ENCODE measurements at regions not wholly inside any gene's neighbourhood (a gene's known extent, or its start where the extent isn't known, plus 50 kb on each side); places are given as distances from the start of the nearest gene placed in this dataset.

DNA sequence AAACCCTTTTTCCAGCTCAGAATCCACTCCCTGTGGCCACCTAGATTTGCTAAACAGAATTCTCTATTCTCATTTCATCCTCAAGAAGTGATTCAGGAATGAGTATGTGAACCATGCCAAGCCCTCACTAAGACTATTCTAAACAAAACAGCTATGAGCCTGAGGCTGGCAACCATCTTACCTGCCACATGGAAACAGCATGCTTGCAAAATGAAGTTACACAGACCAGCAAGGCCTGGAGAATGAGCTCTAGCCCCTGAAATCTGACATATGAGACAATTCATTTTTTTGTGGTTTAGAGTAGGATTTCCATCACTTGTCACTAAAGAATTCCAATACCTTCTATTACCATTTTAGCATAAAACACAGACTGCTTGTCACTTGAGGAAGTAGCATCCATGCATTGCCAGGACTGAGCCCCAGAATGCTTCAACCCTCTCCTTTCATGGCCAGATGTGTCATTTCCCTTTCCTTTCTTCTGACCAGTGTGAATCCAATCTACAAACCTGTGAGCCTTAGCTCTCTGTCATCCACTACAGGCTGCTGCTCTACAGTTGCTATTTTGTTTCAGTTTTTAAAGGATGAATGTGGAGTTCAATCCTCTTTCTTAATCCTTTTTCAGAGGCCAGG lies 744.3 kb upstream of the ACVR2A start:
- H3K4me3 ChIP-seq: no peak overlapping the region
- TF ChIP-seq, protein P1, sequence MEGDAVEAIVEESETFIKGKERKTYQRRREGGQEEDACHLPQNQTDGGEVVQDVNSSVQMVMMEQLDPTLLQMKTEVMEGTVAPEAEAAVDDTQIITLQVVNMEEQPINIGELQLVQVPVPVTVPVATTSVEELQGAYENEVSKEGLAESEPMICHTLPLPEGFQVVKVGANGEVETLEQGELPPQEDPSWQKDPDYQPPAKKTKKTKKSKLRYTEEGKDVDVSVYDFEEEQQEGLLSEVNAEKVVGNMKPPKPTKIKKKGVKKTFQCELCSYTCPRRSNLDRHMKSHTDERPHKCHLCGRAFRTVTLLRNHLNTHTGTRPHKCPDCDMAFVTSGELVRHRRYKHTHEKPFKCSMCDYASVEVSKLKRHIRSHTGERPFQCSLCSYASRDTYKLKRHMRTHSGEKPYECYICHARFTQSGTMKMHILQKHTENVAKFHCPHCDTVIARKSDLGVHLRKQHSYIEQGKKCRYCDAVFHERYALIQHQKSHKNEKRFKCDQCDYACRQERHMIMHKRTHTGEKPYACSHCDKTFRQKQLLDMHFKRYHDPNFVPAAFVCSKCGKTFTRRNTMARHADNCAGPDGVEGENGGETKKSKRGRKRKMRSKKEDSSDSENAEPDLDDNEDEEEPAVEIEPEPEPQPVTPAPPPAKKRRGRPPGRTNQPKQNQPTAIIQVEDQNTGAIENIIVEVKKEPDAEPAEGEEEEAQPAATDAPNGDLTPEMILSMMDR (IDR thresholded peaks at IDR 0.05): no peak
- ATAC-seq: no peak
- no peaks in the 10 kb centered on the region for H3K36me3 ChIP-seq (ENCODE audit: insufficient read depth in 1 of 2, low read depth in 1 of 2)
- no peak overlapping the region for H3K27ac ChIP-seq
- DNase-seq: no peak
- H3K9me3 ChIP-seq: no peaks in the 10 kb centered on the region
- intact Hi-C loops (cut with DNase I): no loop called here
- no peaks in the 10 kb centered on the region for H3K4me1 ChIP-seq
- H3K27me3 ChIP-seq (ENCODE audit: insufficient read depth in 3 of 3, low read length in 2 of 3): no peaks in the 10 kb centered on the region

DNA sequence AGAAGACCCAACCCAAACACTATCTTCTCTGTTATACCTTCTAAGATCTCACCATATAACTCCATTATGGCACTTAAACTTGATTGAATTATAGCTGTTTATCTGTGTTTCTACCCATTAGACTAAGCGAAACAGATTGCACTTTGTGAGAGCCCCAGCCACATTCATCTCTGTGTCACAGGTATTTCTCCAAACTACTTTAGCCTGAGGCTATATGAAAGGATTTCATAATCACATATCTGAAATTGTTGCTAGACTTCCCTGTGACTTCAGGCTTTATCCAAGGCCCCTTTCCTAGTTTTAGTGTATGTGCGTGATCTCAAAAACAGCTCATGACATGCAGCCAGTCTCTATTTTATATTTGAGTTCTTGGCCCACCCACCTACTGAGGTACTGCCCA lies 745.0 kb upstream of the ACVR2A start:
- WGBS, 3 donors: 94 to 99% (median 97%) methylated on average over 2 of the region's 2 CpGs
- ATAC-seq: no peak
- TF ChIP-seq, protein P1 (IDR thresholded peaks at IDR 0.05): no peak
- no peaks in the 10 kb centered on the region for H3K36me3 ChIP-seq (ENCODE audit: insufficient read depth in 1 of 2, low read depth in 1 of 2)
- H3K9me3 ChIP-seq: no peaks in the 10 kb centered on the region
- H3K4me1 ChIP-seq: no peaks in the 10 kb centered on the region
- no peak for DNase-seq
- H3K27ac ChIP-seq: no peak overlapping the region
- intact Hi-C loops (cut with DNase I): no loop called here
- H3K27me3 ChIP-seq (ENCODE audit: insufficient read depth in 3 of 3, low read length in 2 of 3): no peaks in the 10 kb centered on the region
- H3K4me3 ChIP-seq: no peak overlapping the region

DNA sequence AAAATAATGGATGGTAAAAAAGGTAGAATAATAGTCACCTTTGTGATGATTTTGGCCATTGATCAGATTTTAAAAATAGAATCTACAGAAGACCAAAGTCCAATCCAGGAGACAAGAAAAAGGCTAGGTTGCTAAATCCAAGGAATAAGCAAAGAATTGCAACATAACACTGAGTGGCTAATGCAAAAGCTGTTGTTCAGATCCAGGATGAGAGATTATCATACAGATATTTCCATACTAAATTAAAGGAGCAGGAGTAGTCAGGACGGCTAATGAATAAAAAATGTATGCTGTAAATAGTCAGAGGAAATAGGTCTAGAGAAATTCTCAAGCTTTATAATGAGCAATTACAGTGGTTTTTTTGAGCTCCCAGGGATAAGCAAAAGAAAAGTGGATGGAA lies 745.9 kb upstream of the ACVR2A start:
- Histone ChIP-seq H3K36me3 (ENCODE audit: insufficient read depth in 1 of 2, low read depth in 1 of 2) (no peaks in the 10 kb centered on the region), H3K27ac (no peak overlapping the region), H3K9me3 (no peaks in the 10 kb centered on the region), H3K4me3 (no peak overlapping the region), H3K4me1 (no peaks in the 10 kb centered on the region), H3K27me3 (ENCODE audit: insufficient read depth in 3 of 3, low read length in 2 of 3) (no peaks in the 10 kb centered on the region)
- TF ChIP-seq, protein P1 (IDR thresholded peaks at IDR 0.05): no peak
- ATAC-seq: no peak
- intact Hi-C loops (cut with DNase I): no loop called here
- 56 to 63% (median 63%) methylated on average over 1 of the region's 1 CpG for WGBS, 3 donors
- no peak for DNase-seq

DNA sequence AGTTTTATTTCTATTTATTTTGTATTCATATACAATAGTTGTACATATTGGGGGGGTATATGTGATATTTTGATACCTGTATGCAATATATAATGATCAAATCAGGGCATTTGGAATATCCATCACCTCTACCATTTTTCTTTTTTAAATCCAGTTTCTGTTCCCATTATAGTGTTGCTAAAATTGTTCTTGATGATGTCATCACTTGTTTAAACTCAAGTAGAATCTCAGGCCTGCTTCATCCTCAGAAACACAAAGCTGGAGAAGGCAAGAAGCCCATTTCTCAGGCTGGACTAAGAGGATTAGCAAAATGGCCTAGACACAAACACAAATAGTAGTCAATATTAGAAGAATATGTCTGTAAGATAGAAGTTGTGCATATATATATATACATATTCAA lies 747.1 kb upstream of the ACVR2A start:
- Histone ChIP-seq H3K36me3 (ENCODE audit: insufficient read depth in 1 of 2, low read depth in 1 of 2) (no peaks in the 10 kb centered on the region), H3K4me1 (no peaks in the 10 kb centered on the region), H3K9me3 (no peaks in the 10 kb centered on the region), H3K27me3 (ENCODE audit: insufficient read depth in 3 of 3, low read length in 2 of 3) (no peaks in the 10 kb centered on the region), H3K27ac (no peak overlapping the region), H3K4me3 (no peak overlapping the region)
- intact Hi-C loops (cut with DNase I): no loop called here
- ATAC-seq (no peak), DNase-seq (no peak)
- TF ChIP-seq, protein P1 (IDR thresholded peaks at IDR 0.05): no peak

DNA sequence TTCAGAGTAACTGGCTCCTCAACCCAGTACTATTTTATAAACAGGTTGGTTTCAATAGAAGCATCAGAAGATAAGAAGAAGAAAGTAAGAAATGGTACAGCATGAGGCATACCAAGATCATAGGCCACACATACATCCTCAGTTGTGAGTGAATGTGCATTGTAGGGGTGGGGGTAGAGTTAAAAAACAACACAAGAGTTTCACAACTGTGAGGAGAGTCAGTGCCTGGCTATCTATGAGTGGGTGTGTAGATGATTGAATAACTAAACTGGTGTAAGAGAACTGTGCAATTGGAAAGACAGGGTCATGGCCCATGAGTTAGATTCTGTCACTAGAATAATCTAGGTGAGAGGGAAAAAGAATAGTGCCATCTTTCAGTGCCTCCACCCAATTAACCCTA lies 748.2 kb upstream of the ACVR2A start:
- Histone ChIP-seq H3K9me3 (no peaks in the 10 kb centered on the region), H3K27ac (no peak overlapping the region), H3K27me3 (ENCODE audit: insufficient read depth in 3 of 3, low read length in 2 of 3) (no peaks in the 10 kb centered on the region), H3K36me3 (ENCODE audit: insufficient read depth in 1 of 2, low read depth in 1 of 2) (no peaks in the 10 kb centered on the region), H3K4me3 (no peak overlapping the region), H3K4me1 (no peaks in the 10 kb centered on the region)
- ATAC-seq: no peak
- TF ChIP-seq, protein P1 (IDR thresholded peaks at IDR 0.05): no peak
- DNase-seq: no peak
- intact Hi-C loops (cut with DNase I): no loop called here

Data from psoas muscle (tissue), 7 donors.